H9 (cell line): ENCODE measurements at regions not wholly inside any gene's neighbourhood (a gene's known extent, or its start where the extent isn't known, plus 50 kb on each side); places are given as distances from the start of the nearest gene placed in this dataset.
A peak's percentile ranks its signal among the peaks of the same experiment; 100 is the strongest.

ENCODE experiments used
- DNase-seq: peaks from one replicate; pipeline ENCODE4 v3.0.0-alpha.2; 2017
- H2AFZ ChIP-seq: one replicate; pipeline ENCODE4 v1.6.1; 2013; ENCODE audit warnings: mild to moderate bottlenecking, low read length, control low read depth, moderate library complexity
- H2AK5ac ChIP-seq: 2 replicates; pipeline ENCODE4 v1.6.1; 2013; ENCODE audit warnings: low read length, control low read depth, mixed read lengths; ENCODE audit not compliant: insufficient read length
- H2BK120ac ChIP-seq: one replicate; pipeline ENCODE4 v1.6.1; 2013; ENCODE audit warnings: low read depth, mild to moderate bottlenecking, low read length, control low read depth, inconsistent platforms; ENCODE audit not compliant: poor library complexity, severe bottlenecking
- H2BK12ac ChIP-seq: 2 replicates; pipeline ENCODE4 v1.6.1; 2013; ENCODE audit warnings: low read length, control low read depth, mixed read lengths, low read depth; ENCODE audit not compliant: insufficient read length
- H2BK15ac ChIP-seq: 2 replicates; pipeline ENCODE4 v1.6.1; 2013; ENCODE audit warnings: low read depth, low read length, control low read depth
- H2BK20ac ChIP-seq: one replicate; pipeline ENCODE4 v1.6.1; 2013; ENCODE audit warnings: low read depth, mild to moderate bottlenecking, low read length, control low read depth, inconsistent platforms; ENCODE audit not compliant: poor library complexity, severe bottlenecking
- H2BK5ac ChIP-seq: 2 replicates; pipeline ENCODE4 v1.6.1; 2013; ENCODE audit warnings: low read length, control low read depth, mixed read lengths; ENCODE audit not compliant: insufficient read length
- H3K14ac ChIP-seq: 2 replicates; pipeline ENCODE4 v1.6.1; 2013; ENCODE audit warnings: low read length, control low read depth; ENCODE audit not compliant: insufficient read depth
- H3K18ac ChIP-seq: 2 replicates; pipeline ENCODE4 v1.6.1; 2013; ENCODE audit warnings: low read depth, mild to moderate bottlenecking, mixed read lengths, low read length, control low read depth; ENCODE audit not compliant: insufficient read length
- H3K23ac ChIP-seq: 2 replicates; pipeline ENCODE4 v1.6.1; 2013; ENCODE audit warnings: low read length, control low read depth, mixed read lengths, low read depth; ENCODE audit not compliant: insufficient read length
- H3K23me2 ChIP-seq: 2 replicates; pipeline ENCODE4 v1.6.1; 2013; ENCODE audit warnings: low read depth, mild to moderate bottlenecking, mixed read lengths, low read length, control low read depth; ENCODE audit not compliant: insufficient read length, poor library complexity, severe bottlenecking
- H3K27ac ChIP-seq: 2 replicates; pipeline ENCODE4 v1.5.1; 2013; ENCODE audit warnings: low read length, control low read depth, mixed read lengths, low read depth; ENCODE audit not compliant: insufficient read length
- H3K27me3 ChIP-seq: 2 replicates; pipeline ENCODE4 v1.6.1; 2013; ENCODE audit warnings: low read length, control low read depth, inconsistent platforms; ENCODE audit not compliant: insufficient read depth
- H3K4ac ChIP-seq: 2 replicates; pipeline ENCODE4 v1.6.1; 2013; ENCODE audit warnings: low read depth, mild to moderate bottlenecking, control low read depth, inconsistent platforms, low read length, moderate library complexity
- H3K4me1 ChIP-seq: 2 replicates; pipeline ENCODE4 v1.6.1; 2013; ENCODE audit warnings: low read length, control low read depth, inconsistent platforms; ENCODE audit not compliant: insufficient read depth
- H3K4me2 ChIP-seq: 2 replicates; pipeline ENCODE4 v1.6.1; 2013; ENCODE audit warnings: low read length, control low read depth, mixed read lengths; ENCODE audit not compliant: insufficient read length, insufficient read depth
- H3K56ac ChIP-seq: 2 replicates; pipeline ENCODE4 v1.6.1; 2013; ENCODE audit warnings: low read depth, mild to moderate bottlenecking, mixed read lengths, low read length, control low read depth; ENCODE audit not compliant: insufficient read length
- H3K79me1 ChIP-seq: 2 replicates; pipeline ENCODE4 v1.6.1; 2013; ENCODE audit warnings: low read depth, mild to moderate bottlenecking, moderate library complexity, low read length, control low read depth, inconsistent platforms; ENCODE audit not compliant: insufficient read depth, poor library complexity, severe bottlenecking
- H3K79me2 ChIP-seq: 2 replicates; pipeline ENCODE4 v1.6.1; 2013; ENCODE audit warnings: low read length, control low read depth, inconsistent platforms; ENCODE audit not compliant: insufficient read depth
- H3K9ac ChIP-seq: 2 replicates; pipeline ENCODE4 v1.6.1; 2013; ENCODE audit warnings: low read length, control low read depth, mixed read lengths; ENCODE audit not compliant: insufficient read length; ENCODE audit errors: extremely low read depth
- H3K9me3 ChIP-seq: one replicate; pipeline ENCODE4 v1.6.1; 2013; ENCODE audit warnings: low read depth, low read length, inconsistent platforms; ENCODE audit not compliant: control insufficient read depth
- H3T11ph ChIP-seq: one replicate; pipeline ENCODE4 v1.6.1; 2013; ENCODE audit warnings: mild to moderate bottlenecking, low read length, control low read depth, inconsistent platforms
- H4K20me1 ChIP-seq: one replicate; pipeline ENCODE4 v1.6.1; 2013; ENCODE audit not compliant: control insufficient read depth, insufficient read length, insufficient read depth
- H4K5ac ChIP-seq: 2 replicates; pipeline ENCODE4 v1.6.1; 2013; ENCODE audit warnings: low read depth, mild to moderate bottlenecking, mixed read lengths, low read length, control low read depth; ENCODE audit not compliant: insufficient read length
- H4K8ac ChIP-seq: replicated peaks from 2 replicates; pipeline ENCODE4 v1.6.1; 2013; ENCODE audit warnings: low read length, control low read depth, mixed read lengths, low read depth; ENCODE audit not compliant: insufficient read length
- H4K91ac ChIP-seq: 2 replicates; pipeline ENCODE4 v1.6.1; 2013; ENCODE audit warnings: low read depth, mild to moderate bottlenecking, moderate library complexity, mixed read lengths, low read length, control low read depth; ENCODE audit not compliant: insufficient read length
- H3K27ac Mint-ChIP-seq, 3 experiments: 2 replicates in 2 of 3; 3 replicates in 1 of 3; pipeline ENCODE4 v1.8.0; 2020 to 2021; ENCODE audit warnings: mixed read lengths in 3 of 3, mild to moderate bottlenecking in 1 of 3, moderate library complexity in 1 of 3
- H3K27me3 Mint-ChIP-seq: 2 replicates; pipeline ENCODE4 v1.8.0; 2021; ENCODE audit warnings: low read depth, mild to moderate bottlenecking, moderate library complexity, mixed read lengths
- H3K36me3 Mint-ChIP-seq, 3 experiments: 2 replicates in 2 of 3; 3 replicates in 1 of 3; pipeline ENCODE4 v1.8.0; 2020 to 2021; ENCODE audit warnings: low read depth in 3 of 3, mixed read lengths in 3 of 3; ENCODE audit not compliant: insufficient read depth in 1 of 3
- H3K4me1 Mint-ChIP-seq, 2 experiments: 2 replicates each; pipeline ENCODE4 v1.8.0; 2020; ENCODE audit warnings: mixed read lengths in 2 of 2
- H3K4me3 Mint-ChIP-seq, 2 experiments: 2 replicates in 1 of 2; 3 replicates in 1 of 2; pipeline ENCODE4 v1.8.0; 2020 to 2021; ENCODE audit warnings: mild to moderate bottlenecking in 2 of 2, mixed read lengths in 2 of 2, moderate library complexity in 1 of 2
- H3K9me3 Mint-ChIP-seq, 2 experiments: 2 replicates in 1 of 2; 3 replicates in 1 of 2; pipeline ENCODE4 v1.8.0; 2020; ENCODE audit warnings: mild to moderate bottlenecking in 2 of 2, mixed read lengths in 2 of 2, moderate library complexity in 1 of 2
- CTCF ChIP-seq: fragments of 200-600 bp; sonication (generic); conservative IDR thresholded peaks from 3 replicates; pipeline ENCODE4 v1.8.0; 2021; ENCODE audit warnings: antibody characterized with exemption, mild to moderate bottlenecking
- WGBS: extraction: QIAGEN DNeasy Blood & Tissue Kit; methylation state at CpG from one replicate; pipeline ENCODE4 v1.1.7; 2013; ENCODE audit warnings: missing lambda C conversion rate, low lambda C conversion rate, mixed read lengths; ENCODE audit not compliant: insufficient read length; ENCODE audit errors: extremely low coverage; 5-methylcytosine and 5-hydroxymethylcytosine counted together

GRCh38 chr4:123064390-123064789, 142.0 kb upstream of the NUDT6 start:
- Mint-ChIP-seq H3K4me3 (no peak overlapping the region), H3K27ac (peak overlapping the region in 1 of 3 experiments; percentile 41; a peak in 1 of 7 replicates), H3K4me1 (peaks cover 15 to 18% of the 10 kb centered on the region in 2 experiments), H3K36me3 (peaks cover 15 to 26% (median 18%) of the 10 kb centered on the region in 3 experiments), H3K27me3 (no peaks in the 10 kb centered on the region), H3K9me3 (peaks cover 3% of the 10 kb centered on the region in 2 experiments)
- no peak overlapping the region for H2BK5ac ChIP-seq
- H2AFZ ChIP-seq = no peak overlapping the region
- H2BK20ac ChIP-seq = no peak overlapping the region
- TF ChIP-seq CTCF = no peak
- no peak overlapping the region for H2AK5ac ChIP-seq
- H4K5ac ChIP-seq = no peak overlapping the region
- no peak overlapping the region for H3K4ac ChIP-seq
- H3K9me3 ChIP-seq = no peaks in the 10 kb centered on the region
- no peak for DNase-seq
- H3K56ac ChIP-seq = no peak overlapping the region
- H3K4me2 ChIP-seq = no peak overlapping the region
- no peak overlapping the region for H2BK15ac ChIP-seq
- no peak overlapping the region for H3K23ac ChIP-seq
- no peak overlapping the region for H3T11ph ChIP-seq
- no peak overlapping the region for H3K18ac ChIP-seq
- no peaks in the 10 kb centered on the region for H3K27me3 ChIP-seq
- H4K91ac ChIP-seq = no peak overlapping the region
- H4K20me1 ChIP-seq = no peaks in the 10 kb centered on the region
- no peak overlapping the region for H2BK12ac ChIP-seq
- no peak overlapping the region for H3K14ac ChIP-seq
- H3K79me1 ChIP-seq = no peaks in the 10 kb centered on the region
- WGBS = no CpG with 5 or more reads among the region's 1 CpG
- H3K9ac ChIP-seq = no peak overlapping the region
- H4K8ac ChIP-seq = no peak overlapping the region
- H3K27ac ChIP-seq = no peak overlapping the region
- H3K4me1 ChIP-seq = no peaks in the 10 kb centered on the region
- H3K23me2 ChIP-seq = no peaks in the 10 kb centered on the region
- no peaks in the 10 kb centered on the region for H3K79me2 ChIP-seq
- H2BK120ac ChIP-seq = no peak overlapping the region
